ENCODE measurements at regions not wholly inside any gene's neighbourhood (a gene's known extent, or its start where the extent isn't known, plus 50 kb on each side); places are given as distances from the start of the nearest gene placed in this dataset.

- H3K79me2 ChIP-seq (ENCODE audit: insufficient read depth): no peaks in the 10 kb centered on the region
- H3K9ac ChIP-seq: no peak overlapping the region
- ChIA-PET CTCF (interaction anchor here (1.1 to 1.2 kb wide), 2 partner anchors 71 to 490 kb away, joined by 3 read pairs; no protein-coding TSS in a partner anchor), POLR2A (no interaction called here)
- H3K4me3 ChIP-seq (ENCODE audit: low read depth in 2 of 2, low read length in 1 of 2): no peak overlapping the region
- no peaks in the 10 kb centered on the region for H3K36me3 ChIP-seq (replicated peaks in 1 of 2; ENCODE audit: control insufficient read depth in 1 of 2, insufficient read depth in 2 of 2, low read length in 1 of 2)
- no peak for TF ChIP-seq USF2 (IDR thresholded peaks at IDR 0.05; ENCODE audit: borderline replicate concordance, low read depth, low read length)
- no peak for TF ChIP-seq MEF2A (IDR thresholded peaks at IDR 0.05; ENCODE audit: borderline replicate concordance, low read depth)
- TF ChIP-seq MXI1 (IDR thresholded peaks at IDR 0.05; ENCODE audit: low read depth, low read length): no peak
- TF ChIP-seq TCF12 (IDR thresholded peaks at IDR 0.05): peak; percentile 44
- no peak for TF ChIP-seq EZH2phosphoT487 (IDR thresholded peaks at IDR 0.05; ENCODE audit: borderline replicate concordance, low read depth)
- no peak for TF ChIP-seq RXRA (IDR thresholded peaks at IDR 0.05; ENCODE audit: borderline replicate concordance, low read depth)
- no peak; the same call in 1 of the 2 replicates for TF ChIP-seq NFIC (IDR thresholded peaks at IDR 0.05; ENCODE audit: borderline replicate concordance)
- peak; percentile 64 for TF ChIP-seq PBX3 (IDR thresholded peaks at IDR 0.05)
- peak; percentile 8; the same call in 1 of the 2 replicates for TF ChIP-seq FOSL2 (IDR thresholded peaks at IDR 0.05; ENCODE audit: borderline replicate concordance, low read depth)
- no peaks in the 10 kb centered on the region for H4K20me1 ChIP-seq (ENCODE audit: insufficient read depth)
- H3K9me2 ChIP-seq: no peaks in the 10 kb centered on the region
- DNase-seq: no peak
- H3K4me2 ChIP-seq: no peak overlapping the region
- 75% methylated on average over 1 of the region's 1 CpG for whole genome bisulfite sequencing (ENCODE audit: low lambda C conversion rate)
- H3K4me1 ChIP-seq (ENCODE audit: control insufficient read depth in 1 of 2, insufficient read depth in 2 of 2, low read depth in 1 of 2, low read length in 1 of 2): no peaks in the 10 kb centered on the region; a peak in 2 of 4 replicates
- no peaks in the 10 kb centered on the region for H3K9me3 ChIP-seq
- H3K27me3 ChIP-seq (ENCODE audit: insufficient read depth): no peaks in the 10 kb centered on the region
- H3F3A ChIP-seq (replicated peaks; ENCODE audit: insufficient read depth): no peaks in the 10 kb centered on the region
- H2AFZ ChIP-seq (ENCODE audit: low read depth): no peak overlapping the region
- H3K27ac ChIP-seq (ENCODE audit: low read depth in 2 of 2, low read length in 1 of 2): no peak overlapping the region
Measured at GRCh38 chr7:82534684-82535083, 91.1 kb upstream of the CACNA2D1 start.

DNA sequence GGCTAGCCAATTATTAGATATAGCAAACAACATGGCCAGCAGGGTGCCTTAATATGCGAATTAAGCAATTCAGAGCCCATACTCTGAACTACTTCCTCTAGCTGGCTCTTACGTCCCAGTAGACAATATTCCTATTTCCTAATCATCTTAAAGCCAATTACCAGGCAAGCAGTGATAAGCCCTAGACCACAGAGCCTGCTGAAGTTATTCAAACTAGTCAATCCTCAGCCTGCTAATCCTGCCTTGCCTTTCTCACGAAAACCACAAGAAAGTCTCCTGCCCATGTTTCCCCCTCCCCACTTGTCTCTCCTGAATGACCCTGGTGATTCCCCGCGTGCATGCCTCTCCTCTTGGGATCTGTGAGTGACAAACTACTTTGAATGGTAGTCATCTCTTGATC, 86.8 kb upstream of the CACNA2D1 start:
- H3K27ac ChIP-seq (ENCODE audit: low read depth in 2 of 2, low read length in 1 of 2): no peak overlapping the region
- TF ChIP-seq SMC3 (IDR thresholded peaks at IDR 0.05; ENCODE audit: low read depth, low read length): no peak
- no peak for TF ChIP-seq TAF1 (IDR thresholded peaks at IDR 0.05; ENCODE audit: borderline replicate concordance, low read depth, low read length)
- H3K79me2 ChIP-seq (ENCODE audit: insufficient read depth): no peaks in the 10 kb centered on the region
- no peaks in the 10 kb centered on the region for H3K36me3 ChIP-seq (replicated peaks in 1 of 2; ENCODE audit: control insufficient read depth in 1 of 2, insufficient read depth in 2 of 2, low read length in 1 of 2)
- no peaks in the 10 kb centered on the region for H3K9me2 ChIP-seq
- CTCF ChIA-PET: no interaction called here
- no peaks in the 10 kb centered on the region for H3K27me3 ChIP-seq (ENCODE audit: insufficient read depth)
- no peaks in the 10 kb centered on the region for H3F3A ChIP-seq (replicated peaks; ENCODE audit: insufficient read depth)
- H3K4me1 ChIP-seq (ENCODE audit: control insufficient read depth in 1 of 2, insufficient read depth in 2 of 2, low read depth in 1 of 2, low read length in 1 of 2): no peaks in the 10 kb centered on the region; a peak in 2 of 4 replicates
- H3K4me2 ChIP-seq: no peak overlapping the region
- WGBS (ENCODE audit: low lambda C conversion rate): 83% methylated on average over 5 of the region's 5 CpGs
- no peaks in the 10 kb centered on the region for H3K9me3 ChIP-seq
- no peaks in the 10 kb centered on the region for H4K20me1 ChIP-seq (ENCODE audit: insufficient read depth)
- H2AFZ ChIP-seq (ENCODE audit: low read depth): no peak overlapping the region
- no peak overlapping the region for H3K4me3 ChIP-seq (ENCODE audit: low read depth in 2 of 2, low read length in 1 of 2)
- POLR2A ChIA-PET: no interaction called here
- DNase-seq: no peak
- no peak overlapping the region for H3K9ac ChIP-seq
